ENCODE measurements at regions not wholly inside any gene's neighbourhood (a gene's known extent, or its start where the extent isn't known, plus 50 kb on each side); places are given as distances from the start of the nearest gene placed in this dataset.

GRCh38 chr2:15796167-15796942 is 144.0 kb upstream of the MYCN start:
- DNase-seq: no peak

DNA sequence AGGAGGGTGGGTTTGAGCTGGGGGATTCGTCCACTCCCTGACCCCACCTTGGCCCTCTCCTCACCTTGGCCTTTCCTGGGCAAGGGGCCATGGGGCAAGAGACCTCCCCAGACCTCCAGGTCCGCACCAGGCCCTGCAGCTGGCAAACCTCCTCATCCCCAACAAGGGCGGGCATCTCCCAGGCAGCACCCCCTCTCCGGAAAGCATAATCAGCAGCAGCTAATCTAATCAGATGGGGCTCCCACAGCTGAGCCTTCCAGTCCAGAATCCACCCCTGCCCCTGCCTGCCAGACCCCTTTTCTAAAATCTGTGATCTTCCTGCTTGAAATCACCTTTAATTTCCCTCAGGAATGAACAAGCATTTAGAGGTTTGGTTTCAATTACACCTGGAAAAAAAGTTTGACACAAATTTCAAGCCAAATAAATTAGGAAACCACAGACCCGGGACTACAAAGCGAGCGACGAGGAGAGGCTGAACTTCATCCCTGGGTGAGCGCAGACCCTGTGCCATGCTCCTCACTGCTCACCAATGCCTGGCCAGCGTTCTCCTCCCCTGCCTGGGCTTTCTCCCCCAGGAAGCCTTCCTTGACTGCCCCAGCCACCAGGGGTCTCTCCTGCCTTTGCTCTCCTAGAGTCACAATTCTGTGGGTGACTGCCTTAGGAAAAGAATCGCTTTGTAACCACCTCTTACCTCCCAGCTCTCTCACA is 143.0 kb upstream of the MYCN start:
- DNase-seq: no peak

GRCh38 chr2:15797939-15798281 is 142.4 kb upstream of the MYCN start:
- DNase-seq: no peak

DNA sequence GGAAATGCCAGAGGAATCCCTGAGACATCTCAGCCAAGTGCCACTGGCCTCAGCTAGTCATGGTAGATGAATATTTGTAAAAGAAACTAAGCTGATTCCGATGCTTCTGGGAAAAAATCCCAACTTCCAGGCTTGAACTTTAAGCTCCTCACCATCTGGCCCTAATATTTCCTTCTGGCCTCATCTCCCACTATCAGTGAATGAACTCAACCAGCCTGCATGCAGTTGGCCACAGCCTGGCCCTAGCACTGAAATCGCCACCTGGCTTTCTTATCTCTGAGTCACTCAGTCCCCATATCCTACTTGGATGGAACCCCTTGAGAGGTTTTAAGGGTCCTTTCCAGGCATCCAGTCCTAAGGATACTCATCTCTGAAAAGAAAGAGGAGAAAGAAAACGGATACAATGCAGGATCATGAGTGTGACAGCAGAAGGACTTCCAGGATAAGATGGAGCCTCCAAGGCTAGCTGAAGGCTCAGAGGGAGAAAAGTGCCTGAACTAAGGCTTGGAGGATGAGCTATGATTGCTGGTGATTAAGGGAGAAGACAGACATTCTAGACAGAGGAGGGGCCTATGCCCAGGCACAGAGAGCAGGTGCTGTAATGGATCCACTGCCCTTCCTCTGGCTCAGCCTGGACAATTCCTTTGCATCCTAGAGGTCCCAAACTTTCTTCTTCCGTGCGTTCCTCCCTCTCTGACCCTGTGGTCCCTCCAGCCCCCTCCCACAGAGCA is 141.5 kb upstream of the MYCN start:
- no peak for DNase-seq

- no peak for DNase-seq
Observed at GRCh38 chr2:15799432-15799827, 140.9 kb upstream of the MYCN start.

DNA sequence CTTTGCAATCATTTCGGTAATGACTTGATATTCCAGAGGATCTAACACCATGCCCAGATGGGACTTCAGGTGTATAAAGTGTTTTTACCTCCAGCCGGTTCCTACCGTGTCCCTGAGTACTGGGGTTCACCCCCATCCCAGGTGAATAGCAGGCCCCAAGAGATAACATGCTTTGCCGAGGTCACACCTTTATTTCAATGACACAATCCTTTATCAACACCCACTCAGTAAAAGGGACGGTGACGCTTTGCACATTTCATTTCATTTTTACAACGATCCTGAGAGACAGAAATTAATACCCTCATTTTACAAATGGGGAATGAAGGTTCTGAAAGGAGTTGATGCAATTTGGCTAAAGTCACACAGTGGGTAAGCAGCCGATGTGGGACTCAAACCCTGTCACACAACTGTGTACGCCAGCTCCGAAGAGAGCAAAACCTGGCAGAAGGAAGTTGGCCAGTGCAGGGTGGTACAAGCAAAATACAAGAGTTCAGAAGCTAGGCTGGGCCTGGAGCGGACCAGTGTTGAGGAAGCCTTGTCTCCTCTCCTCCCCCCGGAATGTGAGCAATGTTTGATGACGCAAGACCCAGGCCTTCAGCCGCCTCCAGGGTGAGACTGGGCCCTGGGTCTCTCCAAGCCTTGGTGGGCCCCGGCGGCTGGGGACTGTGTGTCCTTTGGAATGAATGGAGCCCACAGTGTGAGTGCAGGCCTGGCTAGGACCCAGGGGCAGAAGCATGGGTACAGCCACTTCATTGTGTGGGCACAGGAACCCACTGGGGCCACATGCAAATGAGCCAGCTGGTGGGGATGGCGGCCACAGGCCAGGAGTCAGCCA is 139.6 kb upstream of the MYCN start:
- DNase-seq: no peak

GRCh38 chr2:15801439-15801838 is 138.9 kb upstream of the MYCN start:
- DNase-seq: no peak

DNA sequence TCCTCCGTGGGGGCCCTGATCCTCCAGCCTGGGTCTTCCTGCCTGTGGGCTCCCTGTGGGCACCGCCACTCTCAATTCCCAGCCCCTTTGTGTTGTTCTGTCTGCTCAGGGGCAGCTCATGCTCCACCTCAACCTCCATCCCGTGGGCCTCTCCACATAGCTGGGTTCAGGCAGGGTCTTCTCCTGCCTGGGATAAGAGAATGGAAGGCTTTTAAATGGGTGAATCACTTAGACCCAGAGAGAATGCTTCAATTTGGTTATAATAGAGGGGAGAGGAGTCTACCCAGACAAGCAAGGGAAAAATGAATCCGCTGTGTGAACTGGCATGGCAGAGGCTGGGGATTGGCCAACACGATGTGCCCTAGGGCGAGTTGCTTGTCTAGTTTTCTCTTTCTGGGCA is 138.4 kb upstream of the MYCN start:
- no peak for DNase-seq

DNA sequence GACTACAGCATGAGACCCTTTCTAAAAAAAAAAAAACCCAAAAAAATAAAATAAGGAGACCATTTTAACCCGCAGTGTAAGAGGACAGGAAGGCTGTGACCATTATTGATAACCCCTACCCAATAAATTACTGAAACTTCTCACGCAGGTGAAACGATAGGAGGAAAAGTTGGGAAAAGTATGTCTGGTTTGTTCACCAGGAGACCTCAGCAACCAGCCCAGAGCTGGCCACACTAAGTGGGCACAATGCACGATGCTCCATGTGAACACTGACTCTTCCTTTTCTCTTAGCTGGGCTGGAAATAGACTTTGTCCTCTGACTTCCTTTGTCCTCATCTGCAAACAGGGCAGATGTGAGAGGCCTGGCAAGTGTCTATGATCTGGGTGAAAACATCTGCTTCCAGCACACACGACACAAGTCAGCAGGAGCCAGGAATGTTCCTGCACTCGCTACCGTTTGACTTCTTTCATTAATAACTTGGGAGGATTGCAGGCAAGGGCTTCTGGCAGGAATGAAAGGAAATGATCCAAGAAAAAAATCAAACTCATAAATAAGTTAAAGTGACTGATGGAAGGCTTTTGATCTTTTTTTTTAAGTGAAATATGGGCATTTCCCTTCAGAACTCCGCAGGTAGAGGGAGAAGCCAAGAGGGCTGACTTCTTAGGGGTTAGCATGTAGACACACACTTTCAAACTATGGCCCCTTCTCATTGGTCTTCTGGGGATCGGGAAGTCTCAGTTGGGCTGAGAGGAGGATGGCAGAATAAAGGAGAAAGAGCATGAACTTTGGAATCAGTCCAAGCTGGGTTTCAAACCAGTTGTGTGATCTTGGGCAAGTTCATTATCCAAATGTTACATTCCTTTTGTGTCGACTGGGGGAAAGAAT is 137.4 kb upstream of the MYCN start:
- no peak for DNase-seq

- DNase-seq: no peak
Observed at GRCh38 chr2:15803543-15804245, 136.7 kb upstream of the MYCN start.

- DNase-seq: no peak
Observed at GRCh38 chr2:15804246-15804619, 136.1 kb upstream of the MYCN start.

- no peak for DNase-seq
Observed at GRCh38 chr2:15804691-15805090, 135.7 kb upstream of the MYCN start.

GRCh38 chr2:15805206-15805605 is 135.1 kb upstream of the MYCN start:
- DNase-seq: no peak

- no peak for DNase-seq
Observed at GRCh38 chr2:15805772-15806171, 134.6 kb upstream of the MYCN start.

DNA sequence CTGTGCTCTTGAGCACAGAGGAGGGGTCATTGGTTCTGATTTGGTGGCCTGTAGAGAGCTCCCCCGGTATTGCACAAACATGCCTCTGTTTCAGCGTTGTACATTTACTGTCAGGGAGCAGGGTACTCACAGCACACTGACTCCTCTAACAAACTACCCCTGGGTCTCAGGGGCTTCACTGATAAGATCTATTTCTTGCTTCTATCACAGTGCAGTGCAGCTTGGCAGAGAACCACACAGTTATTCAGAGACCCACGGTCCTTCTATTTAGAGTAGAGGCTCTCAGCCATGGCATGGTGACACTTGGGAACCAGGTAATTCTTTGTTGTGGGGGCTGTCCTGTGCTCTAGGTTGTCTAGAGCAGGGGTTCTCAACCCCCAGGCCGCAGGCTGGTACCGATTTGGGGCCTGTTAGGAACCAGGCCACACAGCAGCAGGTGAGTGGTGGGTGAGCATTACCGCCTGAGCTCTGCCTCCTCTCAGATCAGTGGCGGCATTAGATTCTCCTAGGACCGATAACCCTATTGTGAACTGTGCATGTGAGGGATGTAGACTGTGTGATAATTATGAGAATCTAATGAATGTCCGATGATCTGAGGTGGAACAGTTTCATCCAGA is 133.4 kb upstream of the MYCN start:
- DNase-seq: no peak

GRCh38 chr2:15807418-15808203 is 132.7 kb upstream of the MYCN start:
- DNase-seq: no peak

- no peak for DNase-seq
Observed at GRCh38 chr2:15808204-15808910, 132.0 kb upstream of the MYCN start.

DNA sequence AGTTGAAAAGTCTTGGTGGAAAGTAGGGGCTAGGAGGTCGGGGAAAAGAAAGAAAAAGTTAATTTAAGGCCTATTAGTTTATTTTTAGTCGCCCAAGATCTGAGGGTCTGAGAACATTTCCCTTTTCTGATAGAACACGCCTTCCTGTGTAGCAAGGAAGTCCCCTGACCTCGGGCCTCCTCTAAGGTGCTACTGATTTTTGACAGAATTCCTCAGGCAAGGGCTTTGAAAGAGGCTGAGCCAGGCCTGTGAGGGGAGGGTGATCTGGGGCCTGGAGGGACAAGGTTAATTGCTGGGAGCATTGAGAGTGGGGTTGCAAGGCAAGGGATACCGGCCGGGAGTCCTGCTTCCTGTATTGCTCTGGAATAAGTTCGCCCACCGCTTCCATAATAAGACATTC is 131.4 kb upstream of the MYCN start:
- DNase-seq: no peak

DNA sequence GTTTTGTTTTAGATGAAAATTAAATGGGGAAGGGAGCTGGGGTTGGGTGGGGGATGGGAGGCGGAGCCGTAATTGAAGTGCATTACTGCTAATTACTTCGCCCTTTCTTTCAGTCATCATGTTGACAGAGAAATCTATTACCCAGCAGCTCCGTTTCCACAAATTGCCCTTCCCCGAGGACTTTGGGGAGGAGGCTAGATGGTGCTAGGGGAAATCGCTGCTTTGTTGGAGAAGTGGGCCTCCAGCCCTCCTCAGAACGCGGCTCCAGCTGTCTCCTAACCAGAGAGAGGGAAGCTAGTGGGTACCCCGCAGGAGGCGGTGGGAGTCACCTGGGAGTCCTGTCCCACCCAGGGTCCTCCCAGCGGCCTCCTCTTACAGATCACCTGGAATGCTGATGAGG is 130.9 kb upstream of the MYCN start:
- DNase-seq: no peak
